Germinal center (tissue), 1 donor: ENCODE measurements at regions not wholly inside any gene's neighbourhood (a gene's known extent, or its start where the extent isn't known, plus 50 kb on each side); places are given as distances from the start of the nearest gene placed in this dataset.
"Not testable (repeated sequence)": the region's sequence is repeated elsewhere in the genome, so short reads cannot be mapped to it uniquely, and the experiment has no call there.

Experiments used
- DNase-seq: peaks from one replicate; pipeline ENCODE4 v3.0.0; 2012; ENCODE audit warnings: mixed read lengths, low spot score

- no peak for DNase-seq
Measured at GRCh38 chr2:136324966-136325365, 207.0 kb upstream of the CXCR4 start.

GRCh38 chr2:136323935-136324334, 206.0 kb upstream of the CXCR4 start:
- DNase-seq, result no peak

- DNase-seq, result no peak
Measured at GRCh38 chr2:136323195-136323594, 205.2 kb upstream of the CXCR4 start.

DNA sequence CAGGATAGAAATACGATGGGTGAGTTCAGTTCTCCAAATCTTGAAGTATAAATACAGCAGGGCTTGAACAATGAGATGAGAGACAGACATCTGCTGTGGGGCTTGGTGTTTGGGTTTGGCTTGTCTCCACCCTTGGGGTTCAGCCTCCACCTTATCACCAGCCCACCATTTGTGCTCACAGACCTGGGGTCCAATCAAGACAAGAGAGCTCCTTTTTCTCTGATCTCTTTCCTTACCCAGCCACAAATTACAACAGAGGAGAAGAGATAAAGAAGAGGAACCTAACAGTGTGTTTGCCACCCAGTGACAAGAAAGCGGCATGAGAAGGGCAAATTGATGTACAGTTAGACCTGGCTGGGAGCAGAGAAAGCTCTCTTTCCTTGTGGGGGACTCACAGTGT, 204.5 kb upstream of the CXCR4 start:
- DNase-seq, result no peak

DNA sequence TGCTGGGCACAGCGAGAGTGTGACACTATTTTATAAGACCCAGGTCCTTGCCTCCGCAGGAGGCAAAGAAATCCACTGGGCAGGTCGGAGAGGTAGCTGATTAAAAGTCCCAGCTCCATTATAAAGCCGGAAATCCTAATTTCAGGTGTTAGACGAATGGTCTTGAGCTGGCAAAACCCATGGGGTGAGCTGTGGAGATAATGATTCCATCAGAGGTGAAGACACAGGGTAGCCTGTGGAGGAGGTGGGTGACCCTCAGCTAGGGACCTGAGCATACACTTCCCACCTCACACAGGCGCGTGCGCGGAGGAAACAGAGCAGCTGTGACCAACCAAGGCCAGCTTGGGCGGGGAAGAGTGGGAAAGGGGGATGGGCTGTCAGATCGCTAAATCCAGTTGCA, 201.7 kb upstream of the CXCR4 start:
- no peak for DNase-seq

DNA sequence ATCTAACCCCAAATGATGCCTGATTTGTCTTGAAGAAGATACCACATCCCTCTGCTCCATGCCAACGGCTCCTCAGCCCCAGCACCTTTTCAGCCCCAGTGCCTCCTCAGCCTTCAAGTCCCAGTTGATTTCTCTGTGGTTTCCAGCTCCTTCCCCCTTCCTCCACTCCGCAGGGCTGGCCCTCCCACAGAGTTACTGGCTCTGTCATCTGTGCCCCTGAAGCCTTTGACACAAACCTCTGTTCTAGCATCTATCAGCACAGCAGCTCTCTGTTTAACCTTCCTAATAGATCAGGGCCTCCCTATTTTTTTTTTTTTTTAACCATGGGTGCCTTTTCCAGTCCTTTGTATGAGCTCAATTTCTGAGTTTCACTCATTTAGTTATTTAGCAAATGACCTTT, 201.3 kb upstream of the CXCR4 start:
- no peak for DNase-seq

DNA sequence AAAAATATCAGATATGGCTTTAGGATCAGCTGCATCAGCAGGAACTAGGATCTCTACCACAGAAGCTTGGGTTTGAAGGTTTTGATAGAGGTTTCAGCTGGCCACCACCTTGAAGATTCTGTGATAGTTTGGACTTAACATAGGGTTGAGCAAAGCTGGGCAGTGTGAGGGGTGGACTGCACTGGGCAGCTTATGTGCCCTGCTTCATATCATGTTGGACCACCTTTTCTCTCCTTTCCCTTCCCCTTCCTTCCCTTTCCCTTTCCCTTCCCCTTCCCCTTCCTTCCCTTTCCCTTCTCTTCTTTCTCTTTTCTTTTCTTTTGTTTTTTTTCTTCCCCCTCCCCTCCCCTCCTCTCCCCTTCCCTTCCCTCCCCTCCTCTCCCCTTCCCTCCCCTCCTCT, 196.3 kb upstream of the CXCR4 start:
- DNase-seq, result no peak

DNA sequence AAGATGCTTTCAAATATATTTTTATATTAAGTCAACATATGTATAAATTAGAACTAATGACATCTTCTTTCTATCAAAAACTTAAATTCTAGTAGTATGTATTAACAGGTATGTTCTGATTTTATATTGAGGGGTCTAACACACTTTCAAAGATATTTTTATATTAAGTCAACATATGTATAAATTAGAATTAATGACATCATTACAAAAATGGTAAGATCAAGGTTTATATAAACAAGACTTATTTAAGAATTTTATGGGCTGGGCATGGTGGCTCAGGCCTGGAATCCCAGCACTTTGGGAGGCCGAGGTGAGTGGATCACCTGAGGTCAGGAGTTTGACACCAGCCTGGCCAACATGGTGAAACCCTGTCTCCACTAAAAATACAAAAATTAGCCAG, 194.6 kb upstream of the CXCR4 start:
- DNase-seq, result not testable (repeated sequence)

DNA sequence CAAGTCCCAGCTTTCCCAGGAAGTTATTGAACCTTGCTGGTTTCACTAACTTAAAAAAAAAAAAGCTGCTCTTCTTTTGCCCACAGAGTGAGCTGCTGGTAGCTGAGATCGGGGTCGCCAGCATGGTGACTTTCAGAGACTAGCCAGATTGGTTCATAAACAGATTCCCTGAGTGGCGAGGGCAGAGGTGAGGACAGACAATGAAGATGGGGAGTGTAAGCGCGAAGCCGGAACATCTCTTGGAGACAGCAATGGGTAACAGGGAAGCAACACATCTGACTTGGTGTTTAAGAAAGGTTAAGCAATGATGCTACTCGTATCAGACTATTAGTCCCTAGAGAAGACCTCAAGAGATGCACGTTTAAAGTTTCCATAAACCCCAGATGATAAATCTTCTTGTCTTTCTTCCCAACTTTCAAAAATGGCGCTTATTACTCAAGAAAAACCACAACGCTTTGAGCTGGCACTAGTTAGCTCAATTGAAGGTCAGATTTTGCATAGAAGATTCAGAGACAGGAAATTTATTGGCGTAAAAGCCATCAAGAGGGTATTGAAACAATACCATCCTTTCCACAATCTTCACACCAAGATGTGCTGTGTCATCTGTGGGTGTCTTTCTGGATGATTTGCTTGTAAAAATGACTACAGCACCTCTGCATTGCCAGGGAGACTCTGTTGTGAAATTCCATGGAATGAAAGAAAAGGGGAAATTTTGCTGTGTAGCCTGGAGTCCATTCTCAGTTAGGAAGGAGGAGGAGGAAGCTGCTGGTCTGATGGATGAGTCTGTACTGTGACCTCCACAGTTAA, 193.1 kb upstream of the CXCR4 start:
- no peak for DNase-seq

DNA sequence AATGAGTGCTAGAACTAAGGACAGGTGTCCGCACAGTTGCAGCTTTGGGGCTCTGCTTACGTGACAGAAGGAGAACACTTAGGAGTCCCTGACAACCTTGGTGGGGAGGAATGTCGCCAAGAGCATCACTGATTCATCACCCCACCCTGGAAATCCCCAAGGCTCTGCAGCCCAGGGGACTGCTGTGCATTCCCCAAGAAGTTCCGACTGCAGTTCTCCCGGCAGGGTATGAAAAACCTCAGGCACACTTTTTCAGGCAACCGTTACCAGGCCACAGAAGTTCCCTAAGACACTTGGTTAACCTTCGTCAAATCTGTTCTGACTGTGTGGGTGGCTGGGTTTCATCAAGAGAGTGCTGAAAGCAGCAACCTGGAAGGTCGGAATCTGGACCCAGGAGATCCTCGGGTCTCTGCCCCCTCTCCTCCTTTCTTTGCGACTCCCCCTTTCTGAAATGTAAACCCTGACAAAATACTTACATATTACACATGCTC, 192.1 kb upstream of the CXCR4 start:
- no peak for DNase-seq

DNA sequence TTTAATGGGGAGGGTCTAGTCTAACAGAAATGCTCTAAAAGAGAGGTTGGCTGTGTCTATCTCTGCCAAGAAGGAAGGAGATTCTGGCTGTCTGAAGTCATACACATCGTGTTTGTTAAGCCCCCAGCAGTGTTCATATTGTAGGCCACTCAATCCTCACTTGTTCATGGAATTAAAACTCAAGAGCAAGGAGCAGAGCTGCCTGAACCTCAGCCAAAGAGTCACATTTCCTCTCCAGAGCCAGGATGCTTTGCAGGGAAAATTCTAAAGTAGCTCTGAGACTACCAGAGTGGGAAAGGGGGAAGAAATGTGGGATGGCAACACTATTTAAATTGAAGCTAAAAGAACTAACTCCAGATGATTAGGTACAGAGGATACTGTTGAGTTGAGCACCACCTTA, 190.7 kb upstream of the CXCR4 start:
- DNase-seq, result no peak

DNA sequence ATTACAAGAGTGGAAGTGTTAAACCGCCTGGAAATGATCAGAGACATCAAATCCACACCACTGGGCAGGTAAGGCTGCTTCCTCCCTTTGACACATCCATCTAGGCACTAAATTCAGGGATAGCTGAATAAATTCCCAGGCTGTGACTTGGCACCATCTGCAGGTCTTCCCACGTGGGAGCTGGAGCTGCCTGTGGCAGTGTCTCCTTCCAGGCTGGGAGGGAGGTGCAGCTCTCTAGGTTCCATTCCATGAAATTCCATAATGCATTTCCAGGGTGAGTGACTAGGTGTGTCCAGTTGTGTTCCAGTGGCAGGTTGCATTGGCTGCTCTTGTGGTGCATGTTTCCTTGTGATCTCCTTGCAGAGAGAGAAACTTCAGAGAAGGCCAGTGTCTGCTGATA, 188.9 kb upstream of the CXCR4 start:
- DNase-seq, result no peak

DNA sequence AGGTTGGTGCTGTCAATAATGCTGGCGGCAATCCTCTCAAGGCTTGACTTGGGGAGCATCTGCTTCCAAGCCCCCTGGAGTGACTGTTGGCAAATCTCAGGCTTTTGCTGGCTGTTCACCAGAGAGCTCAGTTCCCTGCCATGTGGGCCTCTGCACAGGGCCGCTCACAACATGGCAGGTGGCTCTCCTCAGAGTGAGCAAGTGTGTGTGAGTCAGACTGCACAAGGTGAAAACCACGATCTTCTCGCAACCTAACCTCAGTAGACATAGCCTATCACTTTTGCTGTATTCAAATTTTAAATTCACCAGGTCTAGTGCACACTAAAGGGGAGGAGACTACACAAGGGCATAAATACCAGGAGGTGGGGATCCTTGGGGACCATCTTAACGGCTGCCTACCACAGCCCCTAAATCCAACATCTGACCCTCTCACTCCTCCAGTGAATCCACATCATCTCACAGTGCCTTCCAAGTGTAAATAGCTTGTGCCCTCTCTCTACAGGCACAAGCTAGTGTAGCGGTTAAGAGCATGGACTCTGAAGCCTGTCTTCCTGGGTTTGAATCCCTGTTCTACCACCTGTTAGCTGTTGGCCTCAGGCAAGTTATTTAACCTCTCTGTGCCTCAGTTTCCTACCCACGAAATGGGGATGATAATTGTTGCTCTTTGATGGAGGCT, 187.7 kb upstream of the CXCR4 start:
- DNase-seq, result no peak

- no peak for DNase-seq
Measured at GRCh38 chr2:136301006-136301405, 183.1 kb upstream of the CXCR4 start.

DNA sequence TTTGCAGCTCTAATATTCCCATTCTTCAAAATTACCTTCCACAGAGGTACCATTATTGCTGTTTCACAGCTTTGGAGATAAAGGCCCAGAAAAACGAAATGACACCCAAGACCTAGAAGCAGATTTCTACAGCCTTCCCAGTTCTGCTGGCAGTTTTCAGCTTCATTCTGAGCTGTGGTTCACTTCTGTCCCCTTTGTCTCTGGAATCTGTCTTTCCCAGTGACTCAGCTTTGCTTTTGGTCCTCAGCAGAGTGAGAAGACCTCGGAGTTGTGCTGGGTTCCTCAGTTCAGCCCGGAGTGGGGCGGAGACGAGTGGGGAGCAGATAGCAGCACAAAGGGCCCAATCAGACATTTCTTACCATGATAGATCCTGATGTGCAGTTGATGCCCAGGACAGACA, 180.7 kb upstream of the CXCR4 start:
- DNase-seq, result no peak

- no peak for DNase-seq
Measured at GRCh38 chr2:136297994-136298393, 180.0 kb upstream of the CXCR4 start.

DNA sequence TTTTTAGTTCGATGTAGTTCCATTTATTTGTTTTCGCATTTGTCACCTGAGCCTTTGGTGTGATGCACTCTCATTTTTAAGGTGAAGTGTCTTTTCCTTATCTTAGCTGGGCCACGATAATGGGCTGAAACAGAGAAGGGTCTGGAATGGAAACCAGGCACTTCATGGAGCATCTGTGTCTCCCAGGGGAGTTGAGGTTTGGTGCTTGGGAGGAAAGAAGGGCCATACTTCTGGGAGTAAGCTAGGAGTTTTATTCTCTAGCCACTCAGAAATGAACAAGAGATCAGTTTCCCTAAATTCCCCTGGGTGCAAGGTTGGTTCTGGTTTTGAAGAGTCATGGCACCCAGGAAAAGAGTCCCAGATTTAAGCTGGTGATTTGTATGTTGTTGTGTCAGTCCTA, 179.4 kb upstream of the CXCR4 start:
- no peak for DNase-seq

DNA sequence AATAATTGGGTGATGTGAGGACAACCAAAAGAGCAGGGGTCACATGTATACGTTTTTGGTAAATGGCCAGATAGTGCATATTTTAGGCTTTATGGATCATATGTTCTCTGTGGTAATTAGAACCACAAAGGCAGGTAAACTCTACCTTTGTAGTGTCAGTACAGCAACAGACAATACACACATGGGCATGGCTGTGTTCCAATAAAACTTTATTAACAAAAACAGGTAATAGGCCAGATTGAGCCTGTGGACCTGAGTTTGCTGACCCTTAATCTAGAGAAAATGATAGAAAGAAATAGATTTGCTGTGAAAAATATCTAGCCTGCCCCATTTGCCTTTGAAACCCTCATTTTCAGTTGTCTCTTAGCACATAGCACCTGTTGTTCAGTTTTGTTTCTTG, 177.2 kb upstream of the CXCR4 start:
- DNase-seq, result no peak

- no peak for DNase-seq
Measured at GRCh38 chr2:136291871-136292270, 173.9 kb upstream of the CXCR4 start.

- DNase-seq, result no peak
Measured at GRCh38 chr2:136290326-136290725, 172.4 kb upstream of the CXCR4 start.

DNA sequence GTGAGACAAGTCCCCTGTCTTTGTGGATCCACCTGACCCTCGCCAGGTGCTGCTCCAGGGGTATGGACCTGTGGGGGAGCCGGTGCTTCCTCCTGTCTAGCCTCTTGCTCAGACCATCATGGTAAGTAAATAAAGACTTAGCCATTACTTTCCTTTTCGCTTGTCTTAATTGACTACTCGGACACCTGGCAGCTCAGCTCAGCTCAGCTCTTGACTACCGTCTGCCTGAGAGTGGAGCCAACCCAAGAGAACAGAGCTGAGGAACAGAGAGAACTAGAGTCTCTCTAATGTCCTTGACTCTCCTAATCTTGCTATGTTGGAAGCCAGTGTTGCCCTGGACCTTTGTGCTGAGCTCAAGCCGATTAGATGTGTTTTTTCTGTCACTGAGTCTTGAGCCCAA, 170.3 kb upstream of the CXCR4 start:
- no peak for DNase-seq

DNA sequence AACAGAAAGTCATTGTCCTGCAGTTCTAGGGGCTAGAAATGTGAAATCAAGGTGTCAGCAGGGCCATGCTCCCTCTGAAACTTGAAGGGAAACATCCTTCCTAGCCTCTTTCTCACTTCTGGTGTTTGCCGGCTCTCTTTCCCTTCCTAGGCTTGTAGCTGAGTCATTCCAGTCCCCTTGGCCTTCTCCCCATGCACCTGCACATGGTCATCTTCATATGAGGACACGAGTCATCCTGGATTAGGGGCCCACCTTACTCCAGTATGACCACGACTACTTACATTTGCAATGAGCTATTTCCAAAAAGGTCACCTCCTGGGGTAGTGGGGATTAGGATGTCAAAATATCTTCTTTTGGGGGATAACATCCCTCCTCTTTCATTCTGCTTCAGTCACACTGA, 168.5 kb upstream of the CXCR4 start:
- DNase-seq, result no peak

- DNase-seq, result no peak
Measured at GRCh38 chr2:136284226-136285119, 166.5 kb upstream of the CXCR4 start.
